ENCODE measurements at regions not wholly inside any gene's neighbourhood (a gene's known extent, or its start where the extent isn't known, plus 50 kb on each side); places are given as distances from the start of the nearest gene placed in this dataset.

DNA sequence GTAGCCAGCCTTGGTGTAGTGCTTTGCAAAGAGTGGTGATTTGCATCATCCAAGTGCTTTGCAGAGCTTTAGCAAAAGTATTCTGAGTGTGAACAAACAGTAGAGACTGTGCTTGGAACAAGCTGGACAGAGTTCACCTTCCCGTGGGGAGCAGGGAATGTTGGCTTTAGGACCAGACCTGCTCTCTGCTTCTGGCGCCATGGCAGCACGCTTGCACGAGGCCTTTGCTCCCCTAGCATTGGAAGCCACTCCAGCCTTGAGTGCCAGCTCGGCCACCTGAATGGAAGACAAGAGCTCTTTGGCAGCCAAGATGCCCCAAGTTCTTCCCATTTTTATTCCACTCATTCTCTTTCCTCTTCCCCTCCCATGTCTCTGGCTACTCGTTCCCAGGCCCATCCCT, 250.8 kb upstream of the OSR1 start:
- H3K4me2 ChIP-seq (ENCODE audit: low read depth, low read length), result no peak overlapping the region
- in situ Hi-C loops (cut with HindIII; ENCODE audit: extremely low pct_ligation_motif_present, low pct_unique_long_range_greater_than_20kb) (no loop called here), intact Hi-C loops (cut with micrococcal nuclease; ENCODE audit: unreplicated experiment) (no loop called here)
- ATAC-seq (peak; percentile 43; the same call in 2 of the 3 replicates), FAIRE-seq (no peak), DNase-seq (ENCODE audit: low spot score) (peak; percentile 10)
- 0 out of 2 replicates have a peak, but pooled peaks cover 6% of the 10 kb centered on the region for H3K9me3 ChIP-seq (ENCODE audit: low read length)
- no peaks in the 10 kb centered on the region for H3K79me2 ChIP-seq (ENCODE audit: insufficient read depth, low read length)
- ChIA-PET CTCF (ENCODE audit: low intra/inter-chr PET ratio, low total read pairs) (no interaction called here), POLR2A (no interaction called here)
- no TSS peak for BruUV-seq (replicated peaks)
- H4K20me1 ChIP-seq (ENCODE audit: insufficient read depth, low read length), result no peaks in the 10 kb centered on the region
- H3K9ac ChIP-seq (ENCODE audit: insufficient read depth, low read depth, low read length), result no peak overlapping the region
- H3K4me3 ChIP-seq (replicated peaks in 1 of 3; ENCODE audit: insufficient read depth in 1 of 3, low read depth in 2 of 3, low read length in 3 of 3), result no peak overlapping the region
- no peak overlapping the region for H2AFZ ChIP-seq (ENCODE audit: low read length)
- H3K36me3 ChIP-seq (replicated peaks in 1 of 2; ENCODE audit: control insufficient read depth in 1 of 2, insufficient read depth in 2 of 2, low read length in 2 of 2), result no peaks in the 10 kb centered on the region
- no peaks in the 10 kb centered on the region; a peak in 1 of 5 replicates for H3K27me3 ChIP-seq (ENCODE audit: control insufficient read depth in 1 of 2, insufficient read depth in 2 of 2, low read length in 2 of 2)
- no peak overlapping the region for H3K27ac ChIP-seq (ENCODE audit: extremely low read length, insufficient read depth, low read length)
- WGBS (ENCODE audit: low lambda C conversion rate), result 45% methylated on average over 5 of the region's 6 CpGs
- peaks cover 14% of the 10 kb centered on the region for H3K4me1 ChIP-seq (ENCODE audit: insufficient read depth, low read length)
- TF ChIP-seq ZZZ3 (CRISPR knock-in tag; IDR thresholded peaks at IDR 0.05; ENCODE audit: borderline replicate concordance) (no peak), ZNF256 (CRISPR knock-in tag; conservative IDR thresholded peaks at IDR 0.05) (no peak), NFYB (CRISPR knock-in tag; IDR thresholded peaks at IDR 0.05) (no peak), FOXK1 (CRISPR knock-in tag; IDR thresholded peaks at IDR 0.05; ENCODE audit: borderline replicate concordance, low read depth) (no peak)
- TF ChIP-seq, protein P1, sequence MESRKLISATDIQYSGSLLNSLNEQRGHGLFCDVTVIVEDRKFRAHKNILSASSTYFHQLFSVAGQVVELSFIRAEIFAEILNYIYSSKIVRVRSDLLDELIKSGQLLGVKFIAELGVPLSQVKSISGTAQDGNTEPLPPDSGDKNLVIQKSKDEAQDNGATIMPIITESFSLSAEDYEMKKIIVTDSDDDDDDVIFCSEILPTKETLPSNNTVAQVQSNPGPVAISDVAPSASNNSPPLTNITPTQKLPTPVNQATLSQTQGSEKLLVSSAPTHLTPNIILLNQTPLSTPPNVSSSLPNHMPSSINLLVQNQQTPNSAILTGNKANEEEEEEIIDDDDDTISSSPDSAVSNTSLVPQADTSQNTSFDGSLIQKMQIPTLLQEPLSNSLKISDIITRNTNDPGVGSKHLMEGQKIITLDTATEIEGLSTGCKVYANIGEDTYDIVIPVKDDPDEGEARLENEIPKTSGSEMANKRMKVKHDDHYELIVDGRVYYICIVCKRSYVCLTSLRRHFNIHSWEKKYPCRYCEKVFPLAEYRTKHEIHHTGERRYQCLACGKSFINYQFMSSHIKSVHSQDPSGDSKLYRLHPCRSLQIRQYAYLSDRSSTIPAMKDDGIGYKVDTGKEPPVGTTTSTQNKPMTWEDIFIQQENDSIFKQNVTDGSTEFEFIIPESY (CRISPR knock-in tag; IDR thresholded peaks at IDR 0.05), result peak; percentile 56

DNA sequence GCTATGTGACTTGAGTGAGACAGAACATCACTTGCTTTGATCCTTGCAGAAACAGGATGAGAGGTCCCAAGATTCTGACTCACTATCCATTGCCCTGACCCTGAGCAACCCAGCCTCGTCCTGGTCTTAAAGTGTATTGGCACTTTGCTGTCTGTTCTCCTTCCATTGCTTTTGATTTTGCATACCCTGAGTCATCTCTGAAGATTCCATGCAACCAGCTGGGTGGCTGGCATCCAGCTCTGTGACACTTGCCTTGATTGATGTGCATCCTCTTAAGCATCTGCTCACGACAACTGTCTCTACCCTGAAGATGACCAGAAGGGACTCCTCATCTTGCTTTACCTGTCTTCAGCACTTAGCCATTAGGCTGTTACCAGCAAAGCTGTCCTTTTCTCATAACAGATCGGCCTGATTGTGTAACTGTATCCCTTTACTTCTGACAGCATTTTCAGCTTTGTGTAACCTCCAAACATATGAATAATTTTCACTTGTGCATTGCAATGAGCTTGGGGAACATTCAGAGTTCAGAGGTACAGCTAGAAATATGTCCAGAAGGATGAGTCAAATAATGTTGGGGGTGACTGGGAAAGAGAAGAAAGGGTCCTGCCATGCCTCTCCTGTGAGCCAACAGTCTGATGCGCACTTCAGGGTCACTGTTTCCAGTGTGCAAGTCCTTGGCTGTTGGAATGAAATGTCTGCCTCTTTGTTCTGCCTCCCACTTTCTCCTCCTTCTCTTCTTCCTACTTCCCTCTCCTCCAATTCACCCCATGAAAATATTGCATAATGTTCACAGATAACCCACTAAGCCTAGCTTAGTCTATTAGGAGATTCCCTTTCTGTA, 249.7 kb upstream of the OSR1 start:
- Histone ChIP-seq H3K9me3 (ENCODE audit: low read length) (no peaks in the 10 kb centered on the region), H3K27me3 (ENCODE audit: control insufficient read depth in 1 of 2, insufficient read depth in 2 of 2, low read length in 2 of 2) (no peaks in the 10 kb centered on the region; a peak in 1 of 5 replicates), H3K79me2 (ENCODE audit: insufficient read depth, low read length) (no peaks in the 10 kb centered on the region), H3K4me2 (ENCODE audit: low read depth, low read length) (no peak overlapping the region), H3K9ac (ENCODE audit: insufficient read depth, low read depth, low read length) (no peak overlapping the region), H3K36me3 (replicated peaks in 1 of 2; ENCODE audit: control insufficient read depth in 1 of 2, insufficient read depth in 2 of 2, low read length in 2 of 2) (no peaks in the 10 kb centered on the region), H4K20me1 (ENCODE audit: insufficient read depth, low read length) (no peaks in the 10 kb centered on the region), H3K4me3 (replicated peaks in 1 of 3; ENCODE audit: insufficient read depth in 1 of 3, low read depth in 2 of 3, low read length in 3 of 3) (no peak overlapping the region), H3K4me1 (ENCODE audit: insufficient read depth, low read length) (peaks cover 14% of the 10 kb centered on the region), H2AFZ (ENCODE audit: low read length) (no peak overlapping the region), H3K27ac (ENCODE audit: extremely low read length, insufficient read depth, low read length) (no peak overlapping the region)
- ChIA-PET POLR2A (no interaction called here), CTCF (ENCODE audit: low intra/inter-chr PET ratio, low total read pairs) (no interaction called here)
- no peak for ATAC-seq
- intact Hi-C loops (cut with micrococcal nuclease; ENCODE audit: unreplicated experiment) (no loop called here), in situ Hi-C loops (cut with HindIII; ENCODE audit: extremely low pct_ligation_motif_present, low pct_unique_long_range_greater_than_20kb) (no loop called here)
- WGBS (ENCODE audit: low lambda C conversion rate), result 24% methylated on average over 4 of the region's 4 CpGs
- TF ChIP-seq DNMT3B (CRISPR knock-in tag; conservative IDR thresholded peaks at IDR 0.05), result no peak
- TF ChIP-seq ADNP (CRISPR knock-in tag; IDR thresholded peaks at IDR 0.05), result no peak
- no peak for FAIRE-seq
- DNase-seq (ENCODE audit: low spot score), result no peak
- BruUV-seq (replicated peaks), result no TSS peak

Data from HepG2 (cell line).